AG04449 (cell line): ENCODE measurements at regions not wholly inside any gene's neighbourhood (a gene's known extent, or its start where the extent isn't known, plus 50 kb on each side); places are given as distances from the start of the nearest gene placed in this dataset.

Experiments
- CTCF ChIA-PET: fragments of 350-600 bp; formaldehyde crosslinking; extraction: SDS; loops from one replicate; lab custom pipeline; 2021; ENCODE audit warnings: antibody characterized with exemption; lab: Yijun Ruan, JAX
- POLR2A ChIA-PET: fragments of 400-600, 350-600 bp; formaldehyde crosslinking; extraction: SDS; loops from one replicate; lab custom pipeline; 2020; ENCODE audit warnings: antibody characterized with exemption, inconsistent platforms; lab: Yijun Ruan, JAX
- DNase-seq: peaks from one replicate; pipeline ENCODE4 v3.0.0-alpha.2; 2010; ENCODE audit warnings: low read depth, low spot score
- H3K4me3 ChIP-seq: 2 replicates; pipeline ENCODE4 v1.5.1; 2011; ENCODE audit warnings: low read depth, mild to moderate bottlenecking, control low read depth, low read length
- CTCF ChIP-seq: IDR thresholded peaks from one replicate; pipeline ENCODE4 v1.5.1; 2011; ENCODE audit warnings: mild to moderate bottlenecking, moderate library complexity, low read length, control low read depth, inconsistent platforms; ENCODE audit not compliant: insufficient read depth; ENCODE audit errors: missing control alignments

GRCh38 chr5:93850311-93850710 is 108.9 kb upstream of the POU5F2 start:
- ChIA-PET CTCF (interaction anchor here (1.2 kb wide), 1 partner anchor 887 kb away, joined by 3 read pairs; no protein-coding TSS in a partner anchor), POLR2A (no interaction called here)
- no peak for DNase-seq
- TF ChIP-seq CTCF: no peak
- H3K4me3 ChIP-seq: no peak overlapping the region

GRCh38 chr5:93845376-93845775 is 104.0 kb upstream of the POU5F2 start:
- DNase-seq: no peak
- CTCF ChIA-PET: interaction anchor here (1.0 kb wide), 1 partner anchor 44 kb away, joined by 3 read pairs; no protein-coding TSS in a partner anchor
- POLR2A ChIA-PET: no interaction called here
- no peak for TF ChIP-seq CTCF
- H3K4me3 ChIP-seq: no peak overlapping the region

GRCh38 chr5:93831449-93831848 is 90.0 kb upstream of the POU5F2 start:
- TF ChIP-seq CTCF: no peak
- H3K4me3 ChIP-seq: no peak overlapping the region
- peak; percentile 71 for DNase-seq
- CTCF ChIA-PET: interaction anchor here (0.6 to 2.1 kb wide), 2 partner anchors 30 to 149 kb away, joined by 3 to 7 read pairs; no protein-coding TSS in a partner anchor
- POLR2A ChIA-PET: no interaction called here

- no peak for DNase-seq
- ChIA-PET POLR2A (no interaction called here), CTCF (interaction anchor here (0.6 to 2.1 kb wide), 2 partner anchors 30 to 149 kb away, joined by 3 to 7 read pairs; no protein-coding TSS in a partner anchor)
- H3K4me3 ChIP-seq: no peak overlapping the region
- no peak for TF ChIP-seq CTCF
These were observed 89.5 kb upstream of the POU5F2 start for GRCh38 chr5:93830893-93831292.

- TF ChIP-seq CTCF: no peak
- H3K4me3 ChIP-seq: no peak overlapping the region
- ChIA-PET CTCF (no interaction called here), POLR2A (no interaction called here)
- DNase-seq: no peak
These were observed 87.9 kb upstream of the POU5F2 start for GRCh38 chr5:93829346-93829745.

- CTCF ChIA-PET: interaction anchor here (4.3 kb wide), 1 partner anchor 21 kb away, joined by 20 read pairs; no protein-coding TSS in a partner anchor
- no peak for TF ChIP-seq CTCF
- POLR2A ChIA-PET: no interaction called here
These were observed 80.6 kb upstream of the POU5F2 start for GRCh38 chr5:93821891-93822415.

More at GRCh38 chr5:93821891-93822415, 80.6 kb upstream of the POU5F2 start:
- H3K4me3 ChIP-seq: no peak overlapping the region
- no peak for DNase-seq
